GM19238 (cell line): ENCODE measurements at regions not wholly inside any gene's neighbourhood (a gene's known extent, or its start where the extent isn't known, plus 50 kb on each side); places are given as distances from the start of the nearest gene placed in this dataset.
"Not testable (repeated sequence)": the region's sequence is repeated elsewhere in the genome, so short reads cannot be mapped to it uniquely, and the experiment has no call there.

Experiments used
- DNase-seq: peaks from one replicate; pipeline ENCODE4 v3.0.0; 2011; ENCODE audit warnings: low spot score; ENCODE audit not compliant: insufficient read length

DNA sequence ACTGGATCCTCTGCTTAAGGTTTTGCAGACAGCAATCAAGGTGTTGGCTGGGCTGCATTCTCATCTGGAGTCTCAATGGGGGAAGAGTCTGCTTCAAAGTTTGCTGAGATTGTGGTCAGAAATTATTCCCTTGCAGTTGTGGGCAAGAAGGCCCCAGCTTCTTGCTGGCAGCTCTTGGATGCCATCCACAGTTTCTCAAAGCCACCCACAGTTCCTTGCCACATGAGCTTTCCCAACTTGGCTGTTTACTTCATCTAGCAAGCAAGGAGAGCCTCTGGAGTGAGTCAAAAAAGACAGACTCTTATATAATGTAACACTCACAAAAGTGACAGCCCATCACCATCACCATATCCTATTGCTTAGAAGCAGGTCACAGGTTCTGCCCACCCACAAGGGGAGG is 62.1 kb upstream of the ABHD2 start:
- no peak for DNase-seq

DNA sequence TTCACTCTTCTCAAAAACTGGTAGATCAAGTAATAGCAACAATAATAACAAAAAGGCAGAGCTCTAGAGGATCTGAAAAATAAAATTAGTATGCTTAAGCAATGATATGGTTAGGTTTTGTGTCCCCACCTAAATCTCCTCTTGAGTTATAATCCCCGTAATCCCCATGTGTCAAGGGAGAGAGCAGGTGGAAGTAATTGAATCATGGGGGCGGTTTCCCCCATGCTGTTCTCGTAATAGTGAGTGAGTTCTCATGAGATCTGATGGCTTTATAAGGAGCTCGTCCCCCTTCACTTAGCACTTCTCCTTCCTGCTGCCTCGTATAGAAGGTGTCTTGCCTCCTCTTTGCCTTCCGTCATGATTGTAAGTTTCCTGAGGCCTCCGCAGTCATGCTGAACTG is 60.2 kb upstream of the ABHD2 start:
- DNase-seq = no peak

DNA sequence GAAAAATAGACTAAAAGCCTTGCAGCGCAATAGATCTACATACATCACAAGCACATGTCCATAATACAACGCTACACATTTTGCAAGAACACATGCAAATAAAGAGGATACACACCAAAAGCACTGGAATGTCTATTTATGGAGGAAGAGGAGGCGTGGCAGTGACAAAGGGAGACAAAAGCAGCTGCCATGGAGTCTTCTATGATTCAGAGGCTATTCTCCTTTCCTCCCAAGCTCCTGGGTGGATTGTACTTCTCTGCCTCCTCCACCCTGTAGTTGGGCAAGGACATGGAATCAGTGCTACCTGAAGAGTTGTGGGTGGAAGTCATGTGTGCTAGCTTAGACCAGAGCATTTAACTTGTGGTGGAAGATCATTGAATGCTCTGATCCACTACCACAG is 57.9 kb upstream of the ABHD2 start:
- no peak for DNase-seq

DNA sequence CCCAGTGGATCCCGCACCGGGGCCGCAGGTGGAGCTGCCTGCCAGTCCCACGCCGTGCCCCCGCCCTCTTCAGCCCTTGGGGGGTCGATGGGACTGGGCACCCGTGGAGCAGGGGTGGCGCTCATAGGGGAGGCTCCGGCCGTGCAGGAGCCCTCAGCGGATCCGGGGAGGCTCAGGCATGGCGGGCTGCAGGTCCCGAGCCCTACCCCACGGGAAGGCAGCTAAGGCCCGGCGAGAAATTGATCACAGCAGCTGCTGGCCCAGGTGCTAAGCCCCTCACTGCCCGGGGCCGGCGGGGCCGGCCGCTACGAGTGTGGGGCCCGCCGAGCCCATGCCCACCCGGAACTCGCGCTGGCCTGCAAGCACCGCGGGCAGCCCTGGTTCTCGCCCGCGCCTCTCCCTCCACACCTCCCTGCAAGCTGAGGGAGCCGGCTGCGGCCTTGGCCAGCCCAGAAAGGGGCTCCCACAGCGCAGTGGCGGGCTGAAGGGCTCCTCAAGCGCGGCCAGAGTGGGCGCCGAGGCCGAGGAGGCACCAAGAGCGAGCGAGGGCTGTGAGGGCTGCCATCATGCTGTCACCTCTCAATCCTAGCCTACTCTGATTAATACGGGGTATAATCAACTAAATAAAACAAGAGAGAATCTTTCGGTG is 56.5 kb upstream of the ABHD2 start:
- DNase-seq = not testable (repeated sequence)

DNA sequence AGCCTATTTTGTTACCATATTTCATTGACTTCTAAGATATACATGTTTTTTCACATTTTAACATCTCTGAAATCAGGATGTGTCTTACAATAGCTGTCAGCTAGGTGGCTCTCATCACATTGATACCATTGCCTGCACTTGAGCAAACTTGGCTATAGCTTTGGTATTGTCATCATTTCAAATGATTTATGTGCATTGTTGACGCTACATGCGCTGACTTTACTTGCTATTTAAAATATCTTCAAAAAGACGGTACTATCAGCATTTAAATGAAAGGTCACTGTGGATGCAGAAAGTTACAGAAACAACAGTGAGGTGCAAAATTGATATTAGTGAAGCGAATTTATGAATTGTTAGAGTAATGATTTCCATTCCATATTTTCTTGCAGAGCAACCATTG is 54.0 kb upstream of the ABHD2 start:
- DNase-seq = no peak

DNA sequence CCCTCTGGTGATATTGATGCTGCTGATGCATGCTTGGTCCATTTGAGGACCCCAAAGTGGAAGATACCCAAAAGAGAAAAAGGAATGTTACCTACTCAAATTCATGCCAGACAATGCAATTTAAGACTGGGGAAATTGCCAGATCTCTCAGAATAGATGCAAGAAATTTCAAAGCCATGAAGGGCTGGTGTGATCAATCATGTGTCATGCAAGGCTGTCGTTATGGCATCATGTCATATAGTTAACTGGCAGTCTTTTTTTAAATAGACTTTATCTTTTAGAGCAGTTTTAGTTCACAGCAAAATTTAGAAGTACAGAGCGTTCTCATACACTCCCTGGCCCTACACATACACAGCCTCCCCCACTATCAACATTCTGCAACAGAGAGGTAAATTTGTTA is 53.1 kb upstream of the ABHD2 start:
- no peak for DNase-seq

DNA sequence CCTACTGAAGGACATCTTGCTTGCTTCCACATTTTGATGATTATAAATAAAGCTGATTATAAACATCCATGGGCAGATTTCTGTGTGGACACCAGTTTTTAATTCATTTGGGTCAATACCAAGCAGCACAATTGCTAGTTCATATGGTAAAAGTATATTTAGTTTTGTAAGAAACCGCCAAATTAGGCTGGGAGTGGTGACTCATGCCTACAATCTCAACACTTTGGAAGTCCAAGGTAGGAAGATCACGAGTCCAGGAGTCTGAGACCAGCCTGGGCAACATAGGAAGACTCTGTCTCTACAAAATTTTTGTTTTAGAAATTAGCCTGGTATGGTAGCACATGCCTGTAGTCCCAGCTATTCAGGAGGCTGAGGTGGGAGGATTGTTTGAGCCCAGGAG is 52.6 kb upstream of the ABHD2 start:
- no peak for DNase-seq

DNA sequence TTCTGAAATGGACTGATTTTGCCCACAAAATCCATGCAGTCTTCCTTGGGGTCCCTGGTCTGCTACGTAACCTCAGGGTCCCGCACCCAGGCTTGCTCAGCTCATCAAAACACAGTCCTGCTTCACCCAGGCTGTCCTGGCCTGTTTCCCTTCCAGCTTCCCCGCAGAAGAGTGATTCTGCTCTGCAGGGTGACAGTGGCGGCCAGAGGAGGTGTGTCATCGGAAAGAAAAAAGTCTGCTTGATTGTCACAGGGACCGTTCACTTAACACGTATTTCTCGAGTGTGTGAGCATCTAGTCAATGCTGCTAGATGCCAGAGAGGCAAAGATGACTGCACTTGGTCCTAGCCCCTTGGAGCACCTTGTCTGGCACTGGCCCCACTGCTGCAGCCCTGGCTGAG is 50.1 kb upstream of the ABHD2 start:
- DNase-seq = no peak
